Prostate gland (tissue), 2 donors: ENCODE measurements at regions not wholly inside any gene's neighbourhood (a gene's known extent, or its start where the extent isn't known, plus 50 kb on each side); places are given as distances from the start of the nearest gene placed in this dataset.

Source experiments
- DNase-seq: peaks from one replicate; pipeline ENCODE4 v3.0.0-alpha.2; 2019; ENCODE audit warnings: low spot score
- H3K27ac ChIP-seq, 2 donors: fragments of 200-600 bp; sonication (generic); 2 replicates each; pipeline ENCODE4 v1.5.1; 2017 to 2019
- H3K27me3 ChIP-seq: fragments of 200-600 bp; sonication (generic); replicated peaks from 2 replicates; pipeline ENCODE4 v1.5.1; 2019; ENCODE audit not compliant: insufficient read depth
- H3K36me3 ChIP-seq, 2 donors: fragments of 200-600 bp; sonication (generic); 1 replicate in 1 of 2; 2 replicates in 1 of 2; pipeline versions ENCODE4 v1.5.1 to v1.8.1; 2017 to 2019
- H3K4me1 ChIP-seq: fragments of 200-600 bp; sonication (generic); replicated peaks from 2 replicates; pipeline ENCODE4 v1.5.1; 2019
- H3K4me3 ChIP-seq, 2 donors: fragments of 200-600 bp; sonication (generic); 2 replicates each; pipeline ENCODE4 v1.5.1; 2017 to 2019
- H3K9me3 ChIP-seq: fragments of 200-600 bp; sonication (generic); 2 replicates; pipeline ENCODE4 v1.5.1; 2017
- POLR2A ChIP-seq: fragments of 450-650 bp; IDR thresholded peaks from one replicate; pipeline ENCODE4 v1.6.1; 2016; ENCODE audit warnings: antibody characterized with exemption, mild to moderate bottlenecking
- POLR2AphosphoS5 ChIP-seq: sonication (generic); formaldehyde crosslinking; IDR thresholded peaks from one replicate; pipeline ENCODE4 v1.6.1; 2017; ENCODE audit warnings: antibody characterized with exemption
- WGBS: methylation state at CpG from one replicate; pipeline ENCODE4 v1.1.5; 2018; 5-methylcytosine and 5-hydroxymethylcytosine counted together
- intact Hi-C: fragments of 100-400 bp; cut with DNase I; formaldehyde crosslinking; loops from one replicate; pipeline ENCODE4 v1.14.2; 2022
- TF ChIP-seq, protein P1 (sequence below), 4 experiments: fragments of 200-600 bp in 2 of 4; fragments of 450-650 bp in 2 of 4; sonication (generic) in 2 of 4; IDR thresholded peaks; 1 replicate in 3 of 4; 2 replicates in 1 of 4; pipeline ENCODE4 v1.5.1; 2016 to 2019; ENCODE audit warnings: antibody characterized with exemption in 4 of 4, mild to moderate bottlenecking in 2 of 4, moderate library complexity in 2 of 4

DNA sequence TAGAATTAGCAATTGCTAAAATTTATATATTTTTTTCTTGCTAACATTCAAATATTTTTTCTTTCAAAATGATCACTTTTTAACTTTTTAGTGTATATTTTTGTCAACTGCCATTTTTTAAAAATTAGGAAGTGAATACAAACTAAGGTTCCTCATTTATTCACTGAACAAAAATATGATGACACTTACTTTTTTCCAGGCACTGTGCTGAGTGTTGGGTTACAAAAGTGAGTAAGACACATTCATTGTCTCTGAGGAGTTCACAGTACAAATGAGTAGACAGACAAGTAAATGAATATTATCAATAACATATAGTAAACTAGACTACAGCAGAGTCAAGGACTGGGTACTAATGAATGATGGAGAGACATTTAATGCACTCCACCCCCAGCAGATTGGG lies 543.5 kb downstream of the PDHA2 start:
- DNase-seq = no peak
- TF ChIP-seq POLR2A (no peak), POLR2AphosphoS5 (no peak)
- TF ChIP-seq, protein P1, sequence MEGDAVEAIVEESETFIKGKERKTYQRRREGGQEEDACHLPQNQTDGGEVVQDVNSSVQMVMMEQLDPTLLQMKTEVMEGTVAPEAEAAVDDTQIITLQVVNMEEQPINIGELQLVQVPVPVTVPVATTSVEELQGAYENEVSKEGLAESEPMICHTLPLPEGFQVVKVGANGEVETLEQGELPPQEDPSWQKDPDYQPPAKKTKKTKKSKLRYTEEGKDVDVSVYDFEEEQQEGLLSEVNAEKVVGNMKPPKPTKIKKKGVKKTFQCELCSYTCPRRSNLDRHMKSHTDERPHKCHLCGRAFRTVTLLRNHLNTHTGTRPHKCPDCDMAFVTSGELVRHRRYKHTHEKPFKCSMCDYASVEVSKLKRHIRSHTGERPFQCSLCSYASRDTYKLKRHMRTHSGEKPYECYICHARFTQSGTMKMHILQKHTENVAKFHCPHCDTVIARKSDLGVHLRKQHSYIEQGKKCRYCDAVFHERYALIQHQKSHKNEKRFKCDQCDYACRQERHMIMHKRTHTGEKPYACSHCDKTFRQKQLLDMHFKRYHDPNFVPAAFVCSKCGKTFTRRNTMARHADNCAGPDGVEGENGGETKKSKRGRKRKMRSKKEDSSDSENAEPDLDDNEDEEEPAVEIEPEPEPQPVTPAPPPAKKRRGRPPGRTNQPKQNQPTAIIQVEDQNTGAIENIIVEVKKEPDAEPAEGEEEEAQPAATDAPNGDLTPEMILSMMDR (IDR thresholded peaks at IDR 0.05) = no peak
- H3K9me3 ChIP-seq = no peaks in the 10 kb centered on the region

DNA sequence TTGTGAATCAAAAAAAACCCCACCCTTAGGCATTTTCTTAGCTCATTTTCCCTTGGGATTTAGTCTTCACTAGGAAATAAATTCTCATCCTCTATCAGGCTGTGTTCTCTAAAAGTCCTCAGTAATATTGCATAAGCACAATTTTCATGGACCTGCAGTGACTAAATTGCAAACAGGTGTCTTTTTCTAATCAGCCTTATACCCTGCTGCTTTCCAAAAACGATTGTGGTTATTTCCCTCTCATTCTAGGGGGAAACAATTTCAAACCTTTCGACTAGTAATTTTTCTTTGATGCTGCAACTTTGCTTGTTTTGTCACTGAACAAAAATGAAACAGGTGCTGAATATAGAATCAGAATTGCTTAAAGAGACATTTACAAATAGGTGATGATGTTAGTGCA lies 549.9 kb downstream of the PDHA2 start:
- DNase-seq = no peak
- no peaks in the 10 kb centered on the region for H3K27me3 ChIP-seq
- no peak overlapping the region for H3K4me3 ChIP-seq
- intact Hi-C loops = no loop called here
- TF ChIP-seq, protein P1 (IDR thresholded peaks at IDR 0.05) = no peak
- no peak for TF ChIP-seq POLR2A
- no peak for TF ChIP-seq POLR2AphosphoS5
- H3K9me3 ChIP-seq = no peaks in the 10 kb centered on the region
- H3K4me1 ChIP-seq = no peaks in the 10 kb centered on the region
- 60% methylated on average over 2 of the region's 2 CpGs for WGBS
- no peaks in the 10 kb centered on the region for H3K36me3 ChIP-seq
- H3K27ac ChIP-seq = no peak overlapping the region

More for the DNA sequence above, 543.5 kb downstream of the PDHA2 start:
- Histone ChIP-seq H3K36me3 (no peaks in the 10 kb centered on the region), H3K4me1 (no peaks in the 10 kb centered on the region), H3K27me3 (no peaks in the 10 kb centered on the region), H3K4me3 (no peak overlapping the region), H3K27ac (no peak overlapping the region)
- intact Hi-C loops = no loop called here

DNA sequence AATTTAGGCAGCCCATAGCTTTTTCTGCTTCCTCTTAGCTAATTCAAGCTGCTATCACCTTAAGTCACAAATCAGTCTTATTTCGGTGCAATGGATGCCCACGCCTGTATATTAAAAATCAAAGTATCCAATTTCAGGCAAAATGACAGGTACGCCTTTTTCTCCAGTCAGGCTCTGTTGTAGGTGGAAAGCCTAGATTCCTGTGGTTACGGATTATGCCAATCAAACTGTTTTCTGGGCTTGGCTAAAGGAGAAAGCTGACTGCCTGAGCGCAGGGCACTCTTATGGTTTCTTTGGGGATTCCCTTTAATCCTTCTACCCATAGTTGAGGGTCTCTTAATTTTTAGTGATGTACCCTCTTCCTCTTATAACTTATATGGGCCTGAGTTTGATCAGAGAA lies 550.5 kb downstream of the PDHA2 start:
- no peak for DNase-seq
- intact Hi-C loops = no loop called here
- no peaks in the 10 kb centered on the region for H3K9me3 ChIP-seq

DNA sequence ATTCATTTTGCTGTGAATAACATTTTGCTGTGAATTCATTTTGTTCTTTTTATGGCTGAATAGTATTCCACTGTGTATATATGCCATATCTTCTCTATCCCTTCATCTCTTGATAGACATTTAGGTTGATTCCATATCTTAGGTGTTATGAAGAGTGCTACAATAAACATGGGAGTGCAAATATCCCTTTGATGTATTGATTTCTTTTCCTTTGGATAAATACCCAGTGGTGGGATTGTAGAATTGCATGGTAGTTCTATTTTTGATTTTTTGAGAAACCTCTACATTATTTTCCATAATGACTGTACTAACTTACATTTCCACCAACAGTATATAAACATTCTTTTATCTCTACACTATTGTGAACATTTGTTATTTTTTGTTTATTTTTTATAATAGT lies 555.9 kb downstream of the PDHA2 start:
- Histone ChIP-seq H3K9me3 (no peaks in the 10 kb centered on the region), H3K27me3 (no peaks in the 10 kb centered on the region), H3K36me3 (no peaks in the 10 kb centered on the region), H3K27ac (no peak overlapping the region), H3K4me1 (no peaks in the 10 kb centered on the region), H3K4me3 (no peak overlapping the region)
- intact Hi-C loops = no loop called here
- no peak for DNase-seq
- TF ChIP-seq, protein P1 (IDR thresholded peaks at IDR 0.05) = no peak
- no peak for TF ChIP-seq POLR2A
- no peak for TF ChIP-seq POLR2AphosphoS5

More for the DNA sequence above, 550.5 kb downstream of the PDHA2 start:
- Histone ChIP-seq H3K4me1 (no peaks in the 10 kb centered on the region), H3K27ac (no peak overlapping the region), H3K36me3 (no peaks in the 10 kb centered on the region), H3K27me3 (no peaks in the 10 kb centered on the region), H3K4me3 (no peak overlapping the region)
- WGBS = 58% methylated on average over 5 of the region's 5 CpGs
- TF ChIP-seq POLR2AphosphoS5 (no peak), POLR2A (no peak)
- TF ChIP-seq, protein P1 (IDR thresholded peaks at IDR 0.05) = no peak

DNA sequence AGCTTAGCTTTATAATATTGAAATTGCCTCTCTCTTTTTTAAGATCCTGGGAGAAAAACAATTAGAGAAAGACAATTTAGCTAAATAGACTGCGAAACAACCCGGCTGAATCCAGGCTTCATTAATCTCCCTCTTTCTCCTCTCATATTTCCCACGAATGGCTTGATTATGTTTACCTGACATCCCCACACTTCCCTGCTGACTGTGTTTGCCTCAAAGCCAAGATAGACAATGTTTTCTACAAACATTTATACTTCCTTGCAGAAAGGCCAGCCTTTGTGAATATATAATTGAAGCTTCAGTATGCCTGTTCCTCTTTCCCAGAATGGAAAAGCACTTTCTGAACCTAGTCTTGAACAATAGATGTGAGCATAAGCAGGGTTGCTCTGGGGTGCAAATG lies 566.8 kb downstream of the PDHA2 start:
- Histone ChIP-seq H3K4me1 (no peaks in the 10 kb centered on the region), H3K27ac (no peak overlapping the region), H3K36me3 (no peaks in the 10 kb centered on the region), H3K9me3 (no peaks in the 10 kb centered on the region), H3K27me3 (no peaks in the 10 kb centered on the region), H3K4me3 (no peak overlapping the region)
- TF ChIP-seq, protein P1 (IDR thresholded peaks at IDR 0.05) = no peak
- TF ChIP-seq POLR2AphosphoS5 = no peak
- TF ChIP-seq POLR2A = no peak
- 50% methylated on average over 3 of the region's 3 CpGs for WGBS
- intact Hi-C loops = no loop called here
- DNase-seq = no peak
